ENCODE measurements at regions not wholly inside any gene's neighbourhood (a gene's known extent, or its start where the extent isn't known, plus 50 kb on each side); places are given as distances from the start of the nearest gene placed in this dataset.

DNA sequence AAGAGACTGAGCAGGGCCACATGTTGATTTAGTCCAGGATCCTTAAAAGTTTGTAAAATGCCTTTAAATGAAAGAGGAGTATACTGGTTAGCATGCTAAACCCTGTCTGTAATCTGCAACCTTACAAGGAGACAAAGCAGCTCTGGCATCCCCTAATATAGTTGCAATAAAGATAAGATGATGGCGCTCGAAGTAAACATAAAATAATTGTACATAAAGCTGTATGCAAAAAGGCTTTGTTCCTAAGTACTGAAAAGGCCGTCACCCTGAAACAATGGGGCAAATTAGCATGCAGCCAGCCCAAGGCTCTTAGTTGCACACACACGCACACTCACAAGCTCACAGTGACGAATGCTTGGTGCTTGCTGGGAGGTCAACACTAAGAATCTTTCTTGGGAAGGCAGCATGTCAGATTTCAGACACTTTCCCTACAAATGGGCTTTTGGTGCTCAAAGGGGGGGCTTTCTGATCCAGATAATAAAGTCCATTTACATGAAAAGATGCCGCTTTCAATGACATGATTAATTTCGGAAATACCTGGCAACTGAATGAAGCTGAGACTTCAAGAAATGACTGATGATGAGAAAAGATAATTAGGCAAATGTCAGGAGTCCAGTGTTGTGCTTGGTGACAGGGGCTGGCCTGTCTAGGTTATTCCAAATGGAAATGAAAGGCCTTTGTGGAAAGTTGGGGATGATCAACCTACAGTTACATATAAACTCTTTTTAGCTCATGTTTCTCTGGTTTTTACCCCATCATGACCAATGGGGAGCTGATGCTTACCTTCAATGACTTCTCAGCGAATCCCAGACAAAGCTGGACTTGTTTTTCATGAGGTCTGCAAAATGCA, 370.3 kb downstream of the MEIS1 start:
- peak; percentile 83 for DNase-seq

GRCh38 chr2:66805968-66806367, 371.0 kb downstream of the MEIS1 start:
- DNase-seq: no peak

GRCh38 chr2:66813525-66813924, 378.6 kb downstream of the MEIS1 start:
- no peak for DNase-seq

GRCh38 chr2:66813976-66814375, 379.1 kb downstream of the MEIS1 start:
- no peak for DNase-seq

GRCh38 chr2:66814916-66815315, 380.0 kb downstream of the MEIS1 start:
- DNase-seq: no peak

DNA sequence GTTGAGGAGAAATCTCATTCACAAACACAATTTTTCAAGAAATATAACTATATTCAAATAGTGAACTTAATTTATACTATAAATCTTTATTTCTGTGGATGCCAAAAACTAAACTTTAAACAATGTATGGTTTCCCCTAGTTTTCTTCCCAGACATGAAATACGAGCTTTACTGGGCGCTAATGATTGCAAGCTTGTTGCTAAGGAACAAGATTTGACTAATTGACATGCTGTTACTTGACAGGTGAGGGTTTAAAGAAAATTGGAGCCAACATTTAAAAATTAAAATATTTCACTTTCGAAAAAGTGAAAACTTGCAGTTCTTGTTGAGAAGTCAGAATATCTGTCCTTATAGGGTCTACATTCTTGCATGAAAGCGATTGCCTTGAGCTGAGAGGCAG, 381.0 kb downstream of the MEIS1 start:
- no peak for DNase-seq

- no peak for DNase-seq
Observed at GRCh38 chr2:66821168-66821567, 386.2 kb downstream of the MEIS1 start.

- DNase-seq: no peak
Observed at GRCh38 chr2:66822186-66822585, 387.3 kb downstream of the MEIS1 start.

DNA sequence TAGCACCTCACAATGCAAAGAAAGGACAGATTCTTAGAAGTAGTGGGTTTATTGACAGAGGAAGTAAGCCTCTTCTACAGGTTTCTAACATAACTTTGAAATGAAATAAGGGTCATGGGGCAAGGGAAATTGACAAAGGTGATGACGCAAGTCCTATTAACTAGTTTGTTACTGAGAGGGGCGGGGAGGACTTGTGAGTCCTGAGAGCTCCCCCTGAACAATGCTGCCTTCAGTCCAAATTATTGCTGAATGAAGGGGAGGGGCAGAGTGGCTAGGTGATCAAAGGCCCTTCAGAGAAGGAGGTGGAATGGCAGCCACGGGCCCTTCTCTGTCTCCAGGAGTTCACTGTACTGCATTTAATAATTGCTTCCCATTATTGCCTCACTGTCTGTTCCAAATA, 390.0 kb downstream of the MEIS1 start:
- no peak for DNase-seq

DNA sequence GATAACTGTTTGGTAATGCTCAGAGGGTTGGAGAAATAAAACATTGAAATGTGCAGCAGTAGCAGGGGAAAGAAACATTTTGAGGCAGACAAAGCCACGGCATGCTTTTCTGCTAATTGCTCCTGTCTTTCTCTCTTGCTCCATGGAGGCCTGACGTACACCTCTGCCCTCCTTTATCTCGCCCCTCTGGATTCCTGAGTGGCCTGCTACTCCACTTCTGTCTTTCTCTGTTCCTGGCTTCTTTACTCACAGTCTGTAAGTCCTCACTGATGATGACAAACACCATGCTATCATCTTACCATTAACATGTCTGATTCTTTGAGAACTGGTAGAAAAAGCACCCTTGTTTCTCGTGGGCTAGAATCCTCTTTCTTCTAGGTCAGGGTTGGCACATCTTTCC, 392.9 kb downstream of the MEIS1 start:
- no peak for DNase-seq

- no peak for DNase-seq
Observed at GRCh38 chr2:66828876-66829275, 394.0 kb downstream of the MEIS1 start.

- DNase-seq: no peak
Observed at GRCh38 chr2:66830881-66831280, 396.0 kb downstream of the MEIS1 start.

DNA sequence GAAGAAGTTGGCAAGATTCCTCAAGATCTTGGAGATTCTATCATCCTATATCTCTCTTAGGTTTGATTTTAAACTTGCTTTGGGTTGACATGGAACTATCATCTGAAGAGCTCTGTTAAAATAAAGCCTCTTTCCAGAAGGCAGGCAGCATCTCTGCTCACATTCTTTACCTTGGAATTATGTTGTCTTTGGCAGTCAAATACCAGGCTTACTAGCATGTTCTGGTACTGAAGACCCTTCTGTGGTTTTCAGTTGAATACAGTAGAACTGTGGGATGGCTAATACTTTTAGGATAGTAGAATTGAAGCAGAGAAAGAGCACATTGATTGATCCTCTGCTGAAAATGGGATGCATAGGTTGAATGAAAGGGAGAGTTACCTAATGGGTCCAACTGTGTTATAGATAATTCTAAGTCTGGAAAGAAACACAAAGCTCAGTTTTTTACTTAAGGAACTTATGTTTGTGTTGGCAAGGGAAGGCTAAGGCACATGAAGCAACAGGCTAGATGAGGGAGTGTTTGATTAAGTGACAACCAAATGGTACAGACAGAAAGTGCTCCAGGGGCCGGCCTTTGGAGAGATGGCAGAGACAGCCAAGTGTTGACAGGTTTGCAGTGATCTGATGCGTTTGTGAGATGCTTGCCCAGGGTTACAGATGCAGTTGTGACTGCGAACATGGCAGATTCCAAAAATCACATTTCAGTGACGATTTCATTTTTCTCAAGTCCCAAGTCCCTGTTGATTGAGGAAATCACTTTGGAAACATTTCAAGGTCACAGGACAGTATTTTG, 397.9 kb downstream of the MEIS1 start:
- DNase-seq: no peak

GRCh38 chr2:66834859-66835258, 399.9 kb downstream of the MEIS1 start:
- DNase-seq: no peak

DNA sequence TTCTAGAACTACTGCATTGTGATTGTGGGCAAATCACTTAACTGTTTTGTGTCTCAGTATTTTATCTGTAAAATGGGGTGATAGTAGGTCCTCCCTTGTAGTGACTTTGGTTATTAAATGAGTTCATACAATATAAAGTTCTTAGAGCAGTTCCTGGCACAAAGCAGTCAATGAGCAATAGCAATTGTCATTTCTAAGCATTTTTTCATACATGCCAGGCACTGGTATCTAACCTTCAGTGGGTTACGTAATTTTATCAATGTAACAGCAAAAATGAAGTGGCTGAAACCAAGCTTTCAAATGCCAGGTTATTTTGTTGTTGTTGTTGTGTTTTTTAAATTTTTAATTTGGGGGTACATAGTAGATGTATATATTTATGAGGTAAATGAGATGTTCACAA, 401.9 kb downstream of the MEIS1 start:
- no peak for DNase-seq

GRCh38 chr2:66839551-66840320, 404.8 kb downstream of the MEIS1 start:
- no peak for DNase-seq

DNA sequence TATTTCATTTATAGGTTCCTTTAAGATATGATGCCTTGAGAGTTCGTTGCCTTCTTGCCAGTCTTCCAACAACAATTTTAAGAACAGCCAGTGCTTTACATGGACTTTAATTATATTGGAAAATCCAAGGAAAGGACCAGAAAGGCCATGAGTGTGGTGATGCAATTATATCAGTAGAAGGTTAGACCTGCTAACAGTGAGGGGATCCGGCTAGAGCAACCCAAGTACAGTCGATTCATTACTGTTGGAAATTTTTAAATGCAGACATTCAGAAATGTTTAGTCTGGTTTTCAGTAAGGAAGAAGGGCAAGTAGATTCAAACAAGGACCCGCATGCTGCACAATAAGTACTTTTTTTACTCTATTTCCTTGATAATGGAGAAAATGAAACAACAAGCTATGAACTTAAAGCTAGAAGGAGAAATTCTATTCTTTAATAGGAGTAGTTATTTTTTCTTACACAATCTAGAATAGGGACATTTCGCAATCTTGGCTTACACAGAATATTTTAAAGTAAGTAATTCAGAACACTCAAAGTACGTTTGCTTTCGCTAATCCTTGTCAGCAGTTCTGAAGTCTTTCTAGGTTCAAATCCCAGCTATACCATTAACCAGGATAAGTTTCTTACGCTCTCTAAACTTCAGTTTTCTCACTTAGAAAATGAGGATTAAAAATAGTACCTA, 405.5 kb downstream of the MEIS1 start:
- DNase-seq: no peak

- DNase-seq: no peak
Observed at GRCh38 chr2:66843847-66844246, 408.9 kb downstream of the MEIS1 start.

GRCh38 chr2:66845307-66845706, 410.4 kb downstream of the MEIS1 start:
- no peak for DNase-seq

DNA sequence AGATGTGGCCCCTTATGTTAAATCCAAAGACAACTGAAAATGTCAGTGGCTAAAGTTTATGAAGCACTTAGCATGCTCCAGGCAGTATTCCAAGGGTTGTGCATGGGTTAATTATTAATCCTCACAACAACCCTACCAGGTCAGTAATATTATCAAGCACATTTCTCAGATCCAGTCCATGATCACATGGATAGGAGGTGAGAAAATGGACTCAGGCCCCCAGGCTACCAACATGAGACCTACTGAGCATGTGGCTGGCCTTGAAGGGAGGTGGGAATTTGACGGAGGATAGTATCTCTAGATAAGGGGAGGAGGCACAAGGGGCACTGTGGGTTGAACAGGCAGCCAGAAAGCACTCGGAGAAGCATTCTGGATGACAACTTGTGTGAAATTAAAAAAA, 412.0 kb downstream of the MEIS1 start:
- no peak for DNase-seq

- DNase-seq: no peak
Observed at GRCh38 chr2:66849153-66849755, 414.3 kb downstream of the MEIS1 start.

DNA sequence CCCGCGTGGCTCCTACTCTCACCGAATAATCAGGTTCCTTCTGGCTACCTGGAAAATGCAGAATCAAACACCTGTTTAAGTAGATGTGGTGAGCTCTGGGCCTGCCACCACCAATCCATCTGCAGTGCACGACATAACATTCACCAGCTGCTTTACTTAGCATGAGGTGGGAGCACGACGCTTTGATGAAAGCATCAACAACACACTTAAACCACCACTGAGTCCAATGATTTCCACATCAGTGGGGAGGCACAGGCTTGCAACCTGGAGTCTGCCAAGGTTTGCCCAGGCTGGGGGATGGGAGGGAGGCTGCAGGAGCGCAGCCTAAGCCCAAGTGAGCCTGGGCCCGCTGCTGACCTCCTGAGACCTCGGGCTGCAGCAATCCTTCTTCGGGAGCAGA, 415.5 kb downstream of the MEIS1 start:
- no peak for DNase-seq
